H1 (cell line): ENCODE measurements at regions not wholly inside any gene's neighbourhood (a gene's known extent, or its start where the extent isn't known, plus 50 kb on each side); places are given as distances from the start of the nearest gene placed in this dataset.

Experiments used
- CTBP2 ChIP-seq: IDR thresholded peaks from 2 replicates; pipeline ENCODE4 v1.7.0; 2011; ENCODE audit warnings: borderline replicate concordance, mild to moderate bottlenecking, moderate library complexity, mixed read lengths, low read length; ENCODE audit not compliant: insufficient read depth, insufficient read length
- SIRT6 ChIP-seq: IDR thresholded peaks from one replicate; pipeline ENCODE4 v1.7.1; 2012; ENCODE audit warnings: low read length, inconsistent platforms

DNA sequence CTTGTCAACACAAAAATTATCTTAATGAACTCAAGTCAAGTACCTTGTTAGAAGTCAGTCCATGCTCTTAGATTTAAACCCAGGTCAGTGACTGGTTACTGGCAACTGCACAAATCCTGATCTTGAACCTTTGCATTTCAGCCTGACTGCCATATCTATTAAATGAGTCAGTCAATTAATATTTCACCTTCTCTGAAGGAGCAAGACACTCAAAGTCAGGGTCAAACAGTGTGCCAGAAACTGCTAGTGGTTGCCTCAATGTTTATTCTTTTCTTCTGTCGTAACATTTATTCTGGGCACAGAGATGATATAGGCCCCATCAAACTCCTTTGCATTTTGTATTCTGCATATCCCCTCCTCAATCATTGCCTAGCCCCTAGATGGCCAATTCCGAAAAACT, 193.9 kb upstream of the MOCS1 start (continued):
- TF ChIP-seq SIRT6, result no peak
- TF ChIP-seq CTBP2, result no peak
